ENCODE measurements at regions not wholly inside any gene's neighbourhood (a gene's known extent, or its start where the extent isn't known, plus 50 kb on each side); places are given as distances from the start of the nearest gene placed in this dataset.

DNA sequence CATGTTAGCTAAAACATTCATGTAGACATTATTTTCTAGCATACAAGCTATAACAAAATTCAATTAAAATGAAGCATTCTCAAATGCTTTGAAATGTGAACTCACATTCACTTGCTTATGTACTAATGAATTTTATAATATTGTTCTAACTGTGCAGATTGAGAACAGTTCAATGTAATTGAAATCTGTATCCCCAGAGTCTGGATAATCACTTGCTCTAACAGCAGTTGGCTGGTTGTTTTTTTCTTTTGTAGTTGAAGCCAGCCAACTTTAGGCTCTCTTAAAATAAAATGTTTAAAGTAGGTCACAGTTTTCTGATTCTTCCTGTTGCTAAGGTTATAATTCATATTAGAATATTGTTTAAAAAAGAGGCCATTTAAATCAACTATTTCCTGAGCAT is 438.9 kb downstream of the NAF1 start:
- no peak for DNase-seq (ENCODE audit: low spot score, unreplicated experiment)
- H3K9me3 Mint-ChIP-seq (ENCODE audit: low read depth) = no peaks in the 10 kb centered on the region

DNA sequence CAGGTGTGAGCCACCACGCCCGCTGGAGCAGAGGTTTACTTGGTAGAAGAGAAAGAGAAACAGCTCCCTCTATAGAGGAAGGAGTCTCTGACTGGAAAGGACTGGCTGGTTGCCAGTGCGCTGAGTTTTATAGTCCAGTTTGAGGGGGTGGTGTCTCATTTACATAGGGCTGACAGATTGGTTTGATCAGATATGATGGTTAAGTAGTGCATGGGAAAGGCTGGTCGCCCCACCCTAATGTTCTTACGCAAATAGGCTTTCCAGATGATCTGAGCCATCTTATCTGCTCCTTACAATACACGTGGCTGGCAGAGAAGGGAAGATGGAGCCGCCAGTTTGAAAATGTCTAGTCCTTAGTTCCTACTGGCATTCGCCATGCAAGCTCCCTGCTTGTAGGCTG is 439.5 kb downstream of the NAF1 start:
- H3K36me3 Mint-ChIP-seq (ENCODE audit: insufficient read depth) = no peaks in the 10 kb centered on the region

More for the DNA sequence above, 438.9 kb downstream of the NAF1 start:
- TF ChIP-seq, protein P1, sequence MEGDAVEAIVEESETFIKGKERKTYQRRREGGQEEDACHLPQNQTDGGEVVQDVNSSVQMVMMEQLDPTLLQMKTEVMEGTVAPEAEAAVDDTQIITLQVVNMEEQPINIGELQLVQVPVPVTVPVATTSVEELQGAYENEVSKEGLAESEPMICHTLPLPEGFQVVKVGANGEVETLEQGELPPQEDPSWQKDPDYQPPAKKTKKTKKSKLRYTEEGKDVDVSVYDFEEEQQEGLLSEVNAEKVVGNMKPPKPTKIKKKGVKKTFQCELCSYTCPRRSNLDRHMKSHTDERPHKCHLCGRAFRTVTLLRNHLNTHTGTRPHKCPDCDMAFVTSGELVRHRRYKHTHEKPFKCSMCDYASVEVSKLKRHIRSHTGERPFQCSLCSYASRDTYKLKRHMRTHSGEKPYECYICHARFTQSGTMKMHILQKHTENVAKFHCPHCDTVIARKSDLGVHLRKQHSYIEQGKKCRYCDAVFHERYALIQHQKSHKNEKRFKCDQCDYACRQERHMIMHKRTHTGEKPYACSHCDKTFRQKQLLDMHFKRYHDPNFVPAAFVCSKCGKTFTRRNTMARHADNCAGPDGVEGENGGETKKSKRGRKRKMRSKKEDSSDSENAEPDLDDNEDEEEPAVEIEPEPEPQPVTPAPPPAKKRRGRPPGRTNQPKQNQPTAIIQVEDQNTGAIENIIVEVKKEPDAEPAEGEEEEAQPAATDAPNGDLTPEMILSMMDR (IDR thresholded peaks at IDR 0.05; ENCODE audit: unreplicated experiment) = no peak
- Mint-ChIP-seq H3K27me3 (no peaks in the 10 kb centered on the region), H3K4me3 (ENCODE audit: low read depth) (no peak overlapping the region), H3K27ac (no peak overlapping the region), H3K36me3 (ENCODE audit: insufficient read depth) (no peaks in the 10 kb centered on the region), H3K4me1 (ENCODE audit: low read depth) (no peaks in the 10 kb centered on the region)

DNA sequence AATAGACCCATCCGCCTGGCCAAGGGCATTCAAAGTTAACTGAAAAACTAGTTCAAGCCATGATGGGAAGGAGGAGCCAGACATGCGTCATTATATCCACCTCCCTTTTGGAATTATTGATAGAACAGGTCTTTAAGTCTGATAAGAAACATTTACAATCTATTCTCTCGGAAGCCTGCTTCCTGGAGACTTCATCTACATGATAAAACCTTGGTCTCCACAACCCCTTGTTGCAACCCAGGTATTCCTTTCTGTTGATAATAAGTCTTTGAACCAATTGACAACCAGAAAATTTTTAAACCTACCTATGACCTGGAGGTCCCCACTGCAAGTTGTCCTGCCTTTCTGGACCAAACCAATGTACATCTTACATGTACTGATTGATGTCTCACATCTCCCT is 451.3 kb downstream of the NAF1 start:
- TF ChIP-seq, protein P1 (IDR thresholded peaks at IDR 0.05; ENCODE audit: unreplicated experiment) = no peak
- Mint-ChIP-seq H3K27ac (no peak overlapping the region), H3K4me3 (ENCODE audit: low read depth) (no peak overlapping the region), H3K4me1 (ENCODE audit: low read depth) (peaks cover 2% of the 10 kb centered on the region), H3K9me3 (ENCODE audit: low read depth) (no peaks in the 10 kb centered on the region), H3K27me3 (no peaks in the 10 kb centered on the region), H3K36me3 (ENCODE audit: insufficient read depth) (no peaks in the 10 kb centered on the region)
- DNase-seq (ENCODE audit: low spot score, unreplicated experiment) = no peak

More for the DNA sequence above, 439.5 kb downstream of the NAF1 start:
- Mint-ChIP-seq H3K9me3 (ENCODE audit: low read depth) (no peaks in the 10 kb centered on the region), H3K27me3 (no peaks in the 10 kb centered on the region), H3K4me3 (ENCODE audit: low read depth) (no peak overlapping the region), H3K27ac (no peak overlapping the region), H3K4me1 (ENCODE audit: low read depth) (no peaks in the 10 kb centered on the region)
- TF ChIP-seq, protein P1 (IDR thresholded peaks at IDR 0.05; ENCODE audit: unreplicated experiment) = no peak
- DNase-seq (ENCODE audit: low spot score, unreplicated experiment) = no peak

DNA sequence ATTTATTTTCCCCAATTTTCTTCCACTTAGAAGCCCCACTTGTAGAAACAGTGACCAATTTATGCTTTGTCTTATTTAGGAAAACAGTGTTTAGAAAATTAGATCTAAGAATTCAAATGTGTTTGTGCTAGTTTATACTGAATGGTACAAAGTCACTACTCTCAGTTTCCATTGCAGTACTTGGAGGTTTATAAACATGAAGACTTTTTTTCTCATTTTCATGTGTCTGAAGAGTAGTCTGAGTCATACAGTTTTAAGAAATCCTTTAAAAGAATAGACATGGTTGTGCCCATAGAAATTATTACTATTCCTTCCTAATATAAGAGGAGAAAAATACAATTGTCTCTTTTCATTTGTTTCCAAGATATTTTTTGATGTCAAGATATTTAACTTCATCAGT is 458.7 kb downstream of the NAF1 start:
- no peaks in the 10 kb centered on the region for H3K36me3 Mint-ChIP-seq (ENCODE audit: insufficient read depth)
- no peaks in the 10 kb centered on the region for H3K27me3 Mint-ChIP-seq
- no peak overlapping the region for H3K4me3 Mint-ChIP-seq (ENCODE audit: low read depth)
- H3K9me3 Mint-ChIP-seq (ENCODE audit: low read depth) = peaks cover 10% of the 10 kb centered on the region
- no peak overlapping the region for H3K27ac Mint-ChIP-seq
- TF ChIP-seq, protein P1 (IDR thresholded peaks at IDR 0.05; ENCODE audit: unreplicated experiment) = no peak
- H3K4me1 Mint-ChIP-seq (ENCODE audit: low read depth) = no peaks in the 10 kb centered on the region
- DNase-seq (ENCODE audit: low spot score, unreplicated experiment) = no peak

DNA sequence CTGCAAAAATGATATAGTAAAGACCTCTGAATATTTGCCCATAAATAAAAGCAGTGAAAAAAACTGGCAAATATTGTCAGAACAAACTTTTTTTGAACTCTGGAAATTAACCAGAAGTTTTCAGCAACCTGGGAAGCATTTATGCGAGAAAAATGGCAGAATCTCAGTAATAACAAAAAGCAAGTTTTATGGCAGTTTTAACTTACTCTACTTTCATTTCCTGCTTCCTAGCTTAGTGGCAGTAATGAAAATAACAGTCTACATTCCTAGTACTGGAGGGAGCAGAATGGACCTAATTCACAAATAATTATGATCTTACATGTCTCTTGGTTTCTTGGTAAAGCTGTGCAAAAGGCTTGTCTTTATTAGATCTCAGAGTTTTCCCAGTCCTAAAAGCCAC is 460.1 kb downstream of the NAF1 start:
- Mint-ChIP-seq H3K27ac (no peak overlapping the region), H3K4me1 (ENCODE audit: low read depth) (no peaks in the 10 kb centered on the region), H3K9me3 (ENCODE audit: low read depth) (peaks cover 10% of the 10 kb centered on the region), H3K36me3 (ENCODE audit: insufficient read depth) (no peaks in the 10 kb centered on the region), H3K27me3 (no peaks in the 10 kb centered on the region), H3K4me3 (ENCODE audit: low read depth) (no peak overlapping the region)
- TF ChIP-seq, protein P1 (IDR thresholded peaks at IDR 0.05; ENCODE audit: unreplicated experiment) = no peak
- DNase-seq (ENCODE audit: low spot score, unreplicated experiment) = no peak

Data from progenitor cell of endocrine pancreas (in vitro differentiated cells).